GM18868 (cell line): ENCODE measurements at regions not wholly inside any gene's neighbourhood (a gene's known extent, or its start where the extent isn't known, plus 50 kb on each side); places are given as distances from the start of the nearest gene placed in this dataset.
A peak's percentile ranks its signal among the peaks of the same experiment; 100 is the strongest.

Source experiments
- ATAC-seq: cut with Tn5 transposase; IDR thresholded peaks from one replicate; pipeline ENCODE4 v1.9.1; 2021; ENCODE audit warnings: mild to moderate bottlenecking, moderate library complexity; ENCODE audit not compliant: unreplicated experiment

- no peak for ATAC-seq
Observed at GRCh38 chr6:29884261-29884660, 56.6 kb downstream of the HLA-G start.

- ATAC-seq = no peak
Observed at GRCh38 chr6:29886701-29887100, 55.6 kb upstream of the HLA-A start.

- ATAC-seq = peak; percentile 25
Observed at GRCh38 chr6:29887330-29887818, 55.0 kb upstream of the HLA-A start.

GRCh38 chr6:29887819-29888776, 54.2 kb upstream of the HLA-A start:
- ATAC-seq = peak; percentile 76
